GM23248 (cell line): ENCODE measurements at regions not wholly inside any gene's neighbourhood (a gene's known extent, or its start where the extent isn't known, plus 50 kb on each side); places are given as distances from the start of the nearest gene placed in this dataset.

Source experiments
- DNase-seq: peaks from one replicate; pipeline ENCODE4 v3.0.0-alpha.2; 2015
- H2AFZ ChIP-seq: fragments of 200-600 bp; sonication (generic); 2 replicates; pipeline ENCODE4 v1.6.1; 2016; ENCODE audit warnings: antibody characterized with exemption
- H3F3A ChIP-seq: fragments of 200-600 bp; sonication (generic); 2 replicates; pipeline ENCODE4 v1.6.1; 2016; ENCODE audit warnings: mild to moderate bottlenecking, antibody characterized with exemption, mixed run types; ENCODE audit not compliant: insufficient read depth
- H3K27ac ChIP-seq: fragments of 200-600 bp; sonication (generic); 2 replicates; pipeline ENCODE4 v1.5.1; 2016; ENCODE audit warnings: mild to moderate bottlenecking
- H3K27me3 ChIP-seq: fragments of 200-600 bp; sonication (generic); replicated peaks from 2 replicates; pipeline ENCODE4 v1.6.1; 2016; ENCODE audit warnings: mild to moderate bottlenecking; ENCODE audit not compliant: insufficient read depth
- H3K36me3 ChIP-seq: fragments of 200-600 bp; sonication (generic); 2 replicates; pipeline ENCODE4 v1.6.1; 2016; ENCODE audit warnings: low read depth, mild to moderate bottlenecking
- H3K4me1 ChIP-seq: fragments of 200-600 bp; sonication (generic); 2 replicates; pipeline ENCODE4 v1.6.1; 2016; ENCODE audit warnings: mild to moderate bottlenecking; ENCODE audit not compliant: insufficient read depth
- H3K4me2 ChIP-seq: fragments of 200-600 bp; sonication (generic); one replicate; pipeline ENCODE4 v1.6.1; 2016; ENCODE audit warnings: mild to moderate bottlenecking; ENCODE audit not compliant: unreplicated experiment
- H3K4me3 ChIP-seq: fragments of 200-600 bp; sonication (generic); 2 replicates; pipeline ENCODE4 v1.5.1; 2016; ENCODE audit warnings: mild to moderate bottlenecking
- H3K79me2 ChIP-seq: fragments of 200-600 bp; sonication (generic); 2 replicates; pipeline ENCODE4 v1.6.1; 2016; ENCODE audit warnings: mild to moderate bottlenecking; ENCODE audit not compliant: insufficient read depth
- H3K9ac ChIP-seq: fragments of 200-600 bp; sonication (generic); 2 replicates; pipeline ENCODE4 v1.6.1; 2016; ENCODE audit warnings: mild to moderate bottlenecking
- H3K9me2 ChIP-seq: fragments of 200-600 bp; sonication (generic); 2 replicates; pipeline ENCODE4 v1.6.1; 2016; ENCODE audit warnings: mixed run types, mild to moderate bottlenecking, moderate library complexity; ENCODE audit not compliant: insufficient read depth
- H3K9me3 ChIP-seq: fragments of 200-600 bp; sonication (generic); one replicate; pipeline ENCODE4 v1.6.1; 2017; ENCODE audit warnings: low read depth
- H4K20me1 ChIP-seq: fragments of 200-600 bp; sonication (generic); 2 replicates; pipeline ENCODE4 v1.6.0; 2016; ENCODE audit not compliant: insufficient read depth
- EZH2 ChIP-seq: fragments of 200-600 bp; sonication (generic); IDR thresholded peaks from 2 replicates; pipeline ENCODE4 v1.6.1; 2018; ENCODE audit warnings: antibody characterized with exemption, mild to moderate bottlenecking; ENCODE audit not compliant: insufficient read depth, poor library complexity, severe bottlenecking
- EZH2phosphoT487 ChIP-seq: fragments of 200-600 bp; sonication (generic); IDR thresholded peaks from 2 replicates; pipeline ENCODE4 v1.6.1; 2018; ENCODE audit warnings: antibody characterized with exemption, moderate library complexity, mild to moderate bottlenecking, low read depth; ENCODE audit not compliant: insufficient read depth
- WGBS, 2 experiments: methylation state at CpG; one replicate each; pipeline ENCODE4 v1.1.6; 2015 to 2017; ENCODE audit warnings: low lambda C conversion rate in 2 of 2, low coverage in 1 of 2; ENCODE audit errors: missing lambda C conversion rate in 2 of 2; 5-methylcytosine and 5-hydroxymethylcytosine counted together
- in situ Hi-C: fragments of 300-500 bp; cut with MboI; formaldehyde crosslinking; loops from 2 replicates; pipeline ENCODE4 v1.15.0; 2020

DNA sequence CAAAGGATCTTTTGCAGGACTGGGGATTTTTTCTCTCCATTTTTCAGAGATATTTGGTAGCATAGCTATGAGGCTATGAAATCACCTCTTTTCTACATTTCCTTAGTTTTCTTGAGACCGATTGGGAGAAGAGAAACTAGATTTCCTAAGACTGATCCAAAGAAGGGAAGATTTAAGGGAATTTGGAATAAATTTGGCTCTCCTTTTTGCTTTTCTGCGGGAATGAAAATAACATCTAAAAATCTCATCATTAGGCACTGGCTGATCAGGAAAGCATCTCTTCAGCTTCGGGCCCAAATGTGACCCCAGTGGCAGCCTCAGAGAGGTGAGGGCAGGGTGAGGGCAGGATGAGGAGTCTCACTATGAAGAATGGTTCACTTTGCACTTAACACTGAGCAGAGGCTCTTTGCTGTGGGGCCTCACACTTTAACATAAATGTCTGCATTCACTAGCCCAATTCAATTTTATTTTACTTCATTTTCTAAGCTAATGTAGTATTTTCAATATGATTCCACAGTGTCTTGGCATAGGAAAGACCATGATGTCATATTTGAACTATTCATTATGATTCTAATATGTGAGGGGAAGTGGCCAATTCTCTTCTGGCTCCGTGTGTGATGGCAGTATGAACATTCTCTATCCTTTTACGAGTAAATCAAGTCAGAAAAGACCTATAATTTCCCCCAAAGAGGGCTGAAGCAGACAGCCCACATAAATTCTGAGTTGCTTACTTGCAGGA, 193.2 kb downstream of the MEX3B start:
- 7 to 9% methylated on average over 5 of the region's 5 CpGs for WGBS, 2 experiments
- no peaks in the 10 kb centered on the region for H3K9me3 ChIP-seq
- peak; percentile 4 for DNase-seq

DNA sequence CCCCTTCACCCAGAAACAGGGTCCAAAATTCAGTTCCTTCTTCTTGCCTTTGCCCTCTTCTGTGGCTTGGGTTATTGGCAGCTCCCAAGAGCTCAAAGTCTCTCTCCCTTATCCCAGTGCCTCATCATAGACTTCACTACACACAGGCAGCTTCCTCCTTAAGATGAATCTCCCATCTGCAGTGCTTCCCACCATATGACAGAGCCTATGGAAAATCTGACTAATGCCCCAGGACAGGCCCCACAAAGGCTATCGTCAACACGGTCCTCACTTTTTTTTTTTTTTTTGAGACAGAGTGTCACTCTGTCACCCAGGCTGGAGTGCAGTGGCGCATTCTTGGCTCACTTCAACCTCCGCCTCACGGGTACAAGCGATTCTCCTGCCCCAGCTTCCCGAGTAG, 194.1 kb downstream of the MEX3B start:
- TF ChIP-seq EZH2 (no peak), EZH2phosphoT487 (no peak)
- Histone ChIP-seq H3K27ac (no peak overlapping the region), H3K36me3 (no peaks in the 10 kb centered on the region), H3K79me2 (no peaks in the 10 kb centered on the region), H3K4me2 (no peak overlapping the region), H3K4me1 (no peaks in the 10 kb centered on the region), H3K9me2 (no peaks in the 10 kb centered on the region), H3K9me3 (no peaks in the 10 kb centered on the region), H3K27me3 (no peaks in the 10 kb centered on the region; the same call in 1 of the 2 replicates), H3K4me3 (no peak overlapping the region), H3F3A (no peaks in the 10 kb centered on the region), H4K20me1 (no peaks in the 10 kb centered on the region), H2AFZ (no peak overlapping the region), H3K9ac (no peak overlapping the region)
- no peak for DNase-seq
- in situ Hi-C loops, result no loop called here
- 51 to 52% methylated on average over 7 of the region's 7 CpGs for WGBS, 2 experiments

More for the DNA sequence above, 193.2 kb downstream of the MEX3B start:
- Histone ChIP-seq H2AFZ (no peak overlapping the region), H3K4me1 (no peaks in the 10 kb centered on the region), H3K79me2 (no peaks in the 10 kb centered on the region), H3K36me3 (no peaks in the 10 kb centered on the region), H3F3A (no peaks in the 10 kb centered on the region), H3K9ac (no peak overlapping the region), H3K4me2 (no peak overlapping the region), H3K27me3 (no peaks in the 10 kb centered on the region; the same call in 1 of the 2 replicates), H3K9me2 (no peaks in the 10 kb centered on the region), H3K4me3 (no peak overlapping the region), H4K20me1 (no peaks in the 10 kb centered on the region), H3K27ac (no peak overlapping the region)
- TF ChIP-seq EZH2, result no peak
- no peak for TF ChIP-seq EZH2phosphoT487
- in situ Hi-C loops, result no loop called here

DNA sequence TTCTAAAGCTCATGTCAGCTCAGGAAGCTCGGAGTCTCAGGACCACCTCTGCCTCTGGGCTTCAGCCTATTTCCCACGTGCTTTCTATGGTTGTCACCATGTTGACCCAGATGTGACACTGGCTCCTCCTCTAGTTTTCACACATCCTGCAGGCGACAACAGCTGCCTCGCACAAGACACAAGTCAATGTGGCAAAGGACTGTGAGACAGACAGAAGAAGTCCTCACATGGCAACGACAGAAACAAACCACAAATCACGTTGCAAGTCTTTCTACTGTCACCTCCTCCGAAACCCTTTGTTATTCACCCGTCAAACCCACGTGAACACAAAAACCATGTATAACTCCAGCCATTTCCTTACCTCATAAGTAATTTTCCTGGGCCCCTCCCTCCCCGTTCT, 194.5 kb downstream of the MEX3B start:
- no peaks in the 10 kb centered on the region; the same call in 1 of the 2 replicates for H3K27me3 ChIP-seq
- H4K20me1 ChIP-seq, result no peaks in the 10 kb centered on the region
- no peak overlapping the region for H3K27ac ChIP-seq
- no peaks in the 10 kb centered on the region for H3K9me3 ChIP-seq
- no peaks in the 10 kb centered on the region for H3K79me2 ChIP-seq
- no peak overlapping the region for H3K4me2 ChIP-seq
- no peak for DNase-seq
- no peaks in the 10 kb centered on the region for H3K36me3 ChIP-seq
- H3K9ac ChIP-seq, result no peak overlapping the region
- no peaks in the 10 kb centered on the region for H3K4me1 ChIP-seq
- WGBS, 2 experiments, result 60 to 64% methylated on average over 10 of the region's 10 CpGs
- H3K9me2 ChIP-seq, result no peaks in the 10 kb centered on the region
- no peak overlapping the region for H3K4me3 ChIP-seq
- no peaks in the 10 kb centered on the region for H3F3A ChIP-seq
- TF ChIP-seq EZH2, result no peak
- TF ChIP-seq EZH2phosphoT487, result no peak
- no peak overlapping the region for H2AFZ ChIP-seq
- in situ Hi-C loops, result no loop called here

DNA sequence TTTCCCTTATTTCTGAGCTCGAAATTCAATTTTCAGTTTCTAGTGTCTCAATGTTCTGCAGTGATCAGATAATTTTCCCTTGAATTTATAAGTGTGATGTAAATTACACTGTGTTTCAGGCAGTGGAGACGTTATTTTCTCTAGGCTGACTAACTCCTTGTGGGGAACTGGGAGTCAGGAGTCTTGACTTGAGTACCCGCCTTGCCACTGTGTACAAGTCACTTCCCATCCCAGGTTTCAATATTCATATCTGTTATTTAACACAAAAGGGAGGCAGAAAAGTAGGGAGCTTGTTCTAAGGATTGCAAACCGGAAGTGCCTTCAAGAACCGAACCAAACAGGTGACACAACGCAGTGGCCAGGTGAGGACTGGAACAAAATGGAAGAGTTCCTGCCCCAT, 196.5 kb downstream of the MEX3B start:
- Histone ChIP-seq H3K79me2 (no peaks in the 10 kb centered on the region), H3K9me3 (no peaks in the 10 kb centered on the region), H3K27ac (no peak overlapping the region), H3K4me2 (no peak overlapping the region), H3K27me3 (no peaks in the 10 kb centered on the region; the same call in 1 of the 2 replicates), H3K36me3 (no peaks in the 10 kb centered on the region), H3K4me1 (no peaks in the 10 kb centered on the region), H3K4me3 (no peak overlapping the region), H3K9me2 (no peaks in the 10 kb centered on the region), H4K20me1 (no peaks in the 10 kb centered on the region), H3F3A (no peaks in the 10 kb centered on the region), H3K9ac (no peak overlapping the region), H2AFZ (no peak overlapping the region)
- TF ChIP-seq EZH2phosphoT487 (no peak), EZH2 (no peak)
- 41 to 50% methylated on average over 6 of the region's 6 CpGs for WGBS, 2 experiments
- in situ Hi-C loops, result no loop called here
- no peak for DNase-seq
